Natural killer cell (primary cell): ENCODE measurements at regions not wholly inside any gene's neighbourhood (a gene's known extent, or its start where the extent isn't known, plus 50 kb on each side); places are given as distances from the start of the nearest gene placed in this dataset.

Source experiments
- ATAC-seq, 3 donors: fragments of 150-1000 bp in 2 of 3; fragments of 200-7000 bp in 1 of 3; cut with Tn5 transposase; 1 replicate in 1 of 3; 2 replicates in 2 of 3; pipeline ENCODE4 v1.10.0; 2021; ENCODE audit warnings: mild to moderate bottlenecking in 2 of 3, moderate library complexity in 2 of 3
- DNase-seq, 2 donors: peaks; one replicate each; pipeline versions ENCODE4 v3.0.0 to v3.0.0-alpha.2; 2013 to 2021; ENCODE audit warnings: mixed read lengths in 1 of 2
- H3K27ac ChIP-seq: one replicate; pipeline ENCODE4 v1.5.1; 2013; ENCODE audit warnings: mild to moderate bottlenecking, low read length
- H3K27me3 ChIP-seq: one replicate; pipeline ENCODE4 v1.6.1; 2013; ENCODE audit warnings: low read length; ENCODE audit not compliant: control insufficient read depth, insufficient read depth
- H3K36me3 ChIP-seq: one replicate; pipeline ENCODE4 v1.6.1; 2013; ENCODE audit warnings: low read length; ENCODE audit not compliant: control insufficient read depth, insufficient read depth
- H3K4me1 ChIP-seq: one replicate; pipeline ENCODE4 v1.6.1; 2013; ENCODE audit warnings: low read length; ENCODE audit not compliant: control insufficient read depth, insufficient read depth
- H3K4me3 ChIP-seq: one replicate; pipeline ENCODE4 v1.5.1; 2013; ENCODE audit warnings: low read length
- H3K9me3 ChIP-seq: one replicate; pipeline ENCODE4 v1.6.1; 2013; ENCODE audit warnings: low read length; ENCODE audit not compliant: control insufficient read depth, insufficient read depth
- H3K27ac Mint-ChIP-seq, 2 donors: one replicate each; pipeline ENCODE4 v1.8.0; 2022; ENCODE audit warnings: mild to moderate bottlenecking in 2 of 2, mixed read lengths in 2 of 2, moderate library complexity in 1 of 2
- H3K27me3 Mint-ChIP-seq, 2 donors: one replicate each; pipeline ENCODE4 v1.8.0; 2022; ENCODE audit warnings: low read depth in 2 of 2, mixed read lengths in 2 of 2
- H3K36me3 Mint-ChIP-seq: one replicate; pipeline ENCODE4 v1.8.0; 2022; ENCODE audit warnings: mixed read lengths
- H3K4me1 Mint-ChIP-seq, 2 donors: one replicate each; pipeline ENCODE4 v1.8.0; 2022; ENCODE audit warnings: mixed read lengths in 2 of 2
- H3K4me3 Mint-ChIP-seq: one replicate; pipeline ENCODE4 v1.8.0; 2022; ENCODE audit warnings: mild to moderate bottlenecking, moderate library complexity, mixed read lengths
- H3K9me3 Mint-ChIP-seq, 2 donors: one replicate each; pipeline ENCODE4 v1.8.0; 2022; ENCODE audit warnings: mixed read lengths in 2 of 2
- WGBS: methylation state at CpG from one replicate; pipeline ENCODE4 v1.1.7; 2013; ENCODE audit warnings: missing lambda C conversion rate; ENCODE audit not compliant: insufficient coverage; 5-methylcytosine and 5-hydroxymethylcytosine counted together
- intact Hi-C: fragments of 100-400 bp; cut with micrococcal nuclease; formaldehyde crosslinking; loops from one replicate; pipeline ENCODE4 v1.14.2; 2022
- TF ChIP-seq, protein P1 (sequence below): fragments of 200-600 bp; IDR thresholded peaks from one replicate; pipeline ENCODE4 v1.8.0; 2022; ENCODE audit warnings: antibody characterized with exemption

DNA sequence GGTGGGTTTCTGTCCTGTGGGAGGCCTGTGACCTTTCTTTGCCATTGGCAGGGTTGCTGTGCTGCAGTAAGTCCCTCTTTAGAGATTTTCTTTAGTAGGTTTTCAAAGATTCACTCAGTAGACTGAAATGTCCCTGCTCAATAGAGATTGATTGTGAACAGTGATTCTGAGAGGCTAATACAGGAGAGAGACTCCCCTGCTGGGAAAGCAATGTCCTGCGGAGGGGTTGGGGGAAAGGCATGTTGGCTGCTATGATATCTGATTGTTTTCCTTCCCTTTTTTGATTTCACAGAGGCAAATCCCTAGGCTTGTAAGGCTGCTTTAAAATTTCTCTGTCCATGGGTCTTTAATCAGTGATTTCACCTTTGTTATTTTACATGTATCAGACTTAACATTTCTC is 589.9 kb downstream of the ADGRL2 start:
- no peak for DNase-seq
- H3K9me3 Mint-ChIP-seq, result peaks cover 9 to 11% of the 10 kb centered on the region in 2 donors
- H3K27ac ChIP-seq, result no peak overlapping the region
- no peak overlapping the region for H3K4me3 ChIP-seq
- H3K27ac Mint-ChIP-seq, result no peak overlapping the region
- no peaks in the 10 kb centered on the region for H3K27me3 ChIP-seq
- H3K27me3 Mint-ChIP-seq, result no peaks in the 10 kb centered on the region
- no peak overlapping the region for H3K4me3 Mint-ChIP-seq
- no peaks in the 10 kb centered on the region for H3K9me3 ChIP-seq
- H3K36me3 Mint-ChIP-seq, result no peaks in the 10 kb centered on the region
- no peak for ATAC-seq
- 50% methylated on average over 1 of the region's 1 CpG for WGBS
- intact Hi-C loops, result no loop called here
- H3K4me1 Mint-ChIP-seq, result no peaks in the 10 kb centered on the region
- H3K4me1 ChIP-seq, result no peaks in the 10 kb centered on the region
- H3K36me3 ChIP-seq, result no peaks in the 10 kb centered on the region
- TF ChIP-seq, protein P1, sequence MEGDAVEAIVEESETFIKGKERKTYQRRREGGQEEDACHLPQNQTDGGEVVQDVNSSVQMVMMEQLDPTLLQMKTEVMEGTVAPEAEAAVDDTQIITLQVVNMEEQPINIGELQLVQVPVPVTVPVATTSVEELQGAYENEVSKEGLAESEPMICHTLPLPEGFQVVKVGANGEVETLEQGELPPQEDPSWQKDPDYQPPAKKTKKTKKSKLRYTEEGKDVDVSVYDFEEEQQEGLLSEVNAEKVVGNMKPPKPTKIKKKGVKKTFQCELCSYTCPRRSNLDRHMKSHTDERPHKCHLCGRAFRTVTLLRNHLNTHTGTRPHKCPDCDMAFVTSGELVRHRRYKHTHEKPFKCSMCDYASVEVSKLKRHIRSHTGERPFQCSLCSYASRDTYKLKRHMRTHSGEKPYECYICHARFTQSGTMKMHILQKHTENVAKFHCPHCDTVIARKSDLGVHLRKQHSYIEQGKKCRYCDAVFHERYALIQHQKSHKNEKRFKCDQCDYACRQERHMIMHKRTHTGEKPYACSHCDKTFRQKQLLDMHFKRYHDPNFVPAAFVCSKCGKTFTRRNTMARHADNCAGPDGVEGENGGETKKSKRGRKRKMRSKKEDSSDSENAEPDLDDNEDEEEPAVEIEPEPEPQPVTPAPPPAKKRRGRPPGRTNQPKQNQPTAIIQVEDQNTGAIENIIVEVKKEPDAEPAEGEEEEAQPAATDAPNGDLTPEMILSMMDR, result no peak

DNA sequence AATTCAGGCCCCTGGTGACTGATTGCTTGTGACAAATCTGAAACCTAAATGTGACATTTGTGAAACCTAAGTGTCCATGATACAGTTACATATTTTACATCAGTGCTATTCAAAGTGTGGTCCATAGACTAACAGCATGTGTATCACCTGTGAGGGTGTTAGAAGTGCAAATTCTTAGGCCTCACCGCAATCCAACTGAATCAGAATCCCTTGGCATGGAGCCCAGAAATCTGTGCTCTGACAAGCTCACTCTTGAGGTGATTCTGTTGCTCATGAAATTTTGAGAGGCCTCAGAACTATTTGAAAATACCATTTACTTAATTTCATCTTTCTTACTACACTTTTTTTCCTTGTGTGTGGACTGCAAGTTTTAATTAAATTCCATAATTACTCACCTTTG is 587.9 kb downstream of the ADGRL2 start:
- Histone ChIP-seq H3K4me3 (no peak overlapping the region), H3K27ac (no peak overlapping the region), H3K36me3 (no peaks in the 10 kb centered on the region), H3K9me3 (no peaks in the 10 kb centered on the region), H3K4me1 (no peaks in the 10 kb centered on the region), H3K27me3 (no peaks in the 10 kb centered on the region)
- Mint-ChIP-seq H3K27ac (no peak overlapping the region), H3K27me3 (no peaks in the 10 kb centered on the region), H3K4me3 (no peak overlapping the region), H3K4me1 (no peaks in the 10 kb centered on the region), H3K9me3 (peaks cover 11 to 12% of the 10 kb centered on the region in 2 donors), H3K36me3 (no peaks in the 10 kb centered on the region)
- ATAC-seq (no peak), DNase-seq (no peak)
- intact Hi-C loops, result no loop called here
- WGBS, result 92% methylated on average over 1 of the region's 1 CpG
- TF ChIP-seq, protein P1, result no peak

- Mint-ChIP-seq H3K27me3 (no peaks in the 10 kb centered on the region), H3K4me3 (no peak overlapping the region), H3K9me3 (peaks cover 11 to 13% of the 10 kb centered on the region in 2 donors), H3K27ac (no peak overlapping the region), H3K36me3 (no peaks in the 10 kb centered on the region), H3K4me1 (no peaks in the 10 kb centered on the region)
- H3K4me1 ChIP-seq, result no peaks in the 10 kb centered on the region
- H3K4me3 ChIP-seq, result no peak overlapping the region
- H3K27me3 ChIP-seq, result no peaks in the 10 kb centered on the region
- ATAC-seq (no peak), DNase-seq (no peak)
- H3K9me3 ChIP-seq, result no peaks in the 10 kb centered on the region
- no peak overlapping the region for H3K27ac ChIP-seq
- no peaks in the 10 kb centered on the region for H3K36me3 ChIP-seq
- intact Hi-C loops, result no loop called here
- TF ChIP-seq, protein P1, result no peak
- WGBS, result 80% methylated on average over 1 of the region's 2 CpGs
Observed at GRCh38 chr1:82387012-82387366, 586.3 kb downstream of the ADGRL2 start.

GRCh38 chr1:82386365-82387011 is 585.8 kb downstream of the ADGRL2 start:
- Mint-ChIP-seq H3K9me3 (peaks cover 11 to 13% of the 10 kb centered on the region in 2 donors), H3K36me3 (no peaks in the 10 kb centered on the region), H3K27ac (no peak overlapping the region), H3K4me3 (no peak overlapping the region), H3K4me1 (no peaks in the 10 kb centered on the region), H3K27me3 (no peaks in the 10 kb centered on the region)
- TF ChIP-seq, protein P1, result no peak
- Histone ChIP-seq H3K27me3 (no peaks in the 10 kb centered on the region), H3K4me1 (no peaks in the 10 kb centered on the region), H3K27ac (no peak overlapping the region), H3K36me3 (no peaks in the 10 kb centered on the region), H3K4me3 (no peak overlapping the region), H3K9me3 (no peaks in the 10 kb centered on the region)
- DNase-seq (no peak), ATAC-seq (no peak)
- 85% methylated on average over 3 of the region's 3 CpGs for WGBS
- intact Hi-C loops, result no loop called here
